ENCODE measurements at regions not wholly inside any gene's neighbourhood (a gene's known extent, or its start where the extent isn't known, plus 50 kb on each side); places are given as distances from the start of the nearest gene placed in this dataset.

- ChIA-PET CTCF (no interaction called here), POLR2A (no interaction called here)
These were observed 169.5 kb upstream of the AGAP1 start for GRCh38 chr2:235324324-235324723.

DNA sequence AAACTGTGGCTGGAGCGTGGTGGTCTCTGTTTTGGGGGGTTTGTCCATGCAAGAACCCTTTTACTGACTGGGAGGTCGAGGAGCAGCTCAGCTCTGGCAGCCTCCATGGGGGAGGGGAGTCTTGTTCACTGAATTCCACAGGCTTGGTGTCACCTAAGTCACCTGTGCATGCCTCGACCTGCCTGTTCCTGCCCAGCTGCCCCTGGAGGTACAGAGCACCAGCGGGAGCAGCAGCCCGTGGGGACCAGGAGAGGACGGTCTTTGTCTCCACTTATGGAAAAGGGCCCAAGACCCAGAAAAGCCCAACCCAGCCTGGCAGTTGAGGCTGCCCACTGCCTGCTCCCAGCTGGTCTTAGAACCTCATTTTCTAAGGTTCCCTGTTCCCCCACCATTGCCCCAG lies 168.7 kb upstream of the AGAP1 start:
- ChIA-PET POLR2A (no interaction called here), CTCF (no interaction called here)
- TF ChIP-seq NFRKB (IDR thresholded peaks at IDR 0.05) (no peak), FOXA1 (IDR thresholded peaks at IDR 0.05) (no peak), FOXK2 (IDR thresholded peaks at IDR 0.05) (no peak), ELF4 (IDR thresholded peaks at IDR 0.05) (no peak)
- no peak for DNase-seq (ENCODE audit: extremely low spot score)

More at GRCh38 chr2:235324324-235324723, 169.5 kb upstream of the AGAP1 start:
- TF ChIP-seq LEF1 (IDR thresholded peaks at IDR 0.05; ENCODE audit: borderline replicate concordance) (no peak), ELF4 (IDR thresholded peaks at IDR 0.05) (no peak), PKNOX1 (IDR thresholded peaks at IDR 0.05) (no peak), ZNF384 (IDR thresholded peaks at IDR 0.05) (no peak), SUZ12 (IDR thresholded peaks at IDR 0.05) (no peak), SP1 (IDR thresholded peaks at IDR 0.05) (no peak), HDGF (IDR thresholded peaks at IDR 0.05; ENCODE audit: borderline replicate concordance) (no peak), NFRKB (IDR thresholded peaks at IDR 0.05) (no peak), FOXK2 (IDR thresholded peaks at IDR 0.05) (no peak), CTBP1 (IDR thresholded peaks at IDR 0.05; ENCODE audit: borderline replicate concordance) (no peak), FOXA1 (IDR thresholded peaks at IDR 0.05) (no peak), L3MBTL2 (conservative IDR thresholded peaks at IDR 0.05) (no peak), TARDBP (IDR thresholded peaks at IDR 0.05) (no peak), BHLHE40 (IDR thresholded peaks at IDR 0.05; ENCODE audit: borderline replicate concordance) (no peak), ARNT (IDR thresholded peaks at IDR 0.05) (no peak), FOXM1 (IDR thresholded peaks at IDR 0.05; ENCODE audit: borderline replicate concordance) (no peak)
- DNase-seq (ENCODE audit: extremely low spot score) = no peak

DNA sequence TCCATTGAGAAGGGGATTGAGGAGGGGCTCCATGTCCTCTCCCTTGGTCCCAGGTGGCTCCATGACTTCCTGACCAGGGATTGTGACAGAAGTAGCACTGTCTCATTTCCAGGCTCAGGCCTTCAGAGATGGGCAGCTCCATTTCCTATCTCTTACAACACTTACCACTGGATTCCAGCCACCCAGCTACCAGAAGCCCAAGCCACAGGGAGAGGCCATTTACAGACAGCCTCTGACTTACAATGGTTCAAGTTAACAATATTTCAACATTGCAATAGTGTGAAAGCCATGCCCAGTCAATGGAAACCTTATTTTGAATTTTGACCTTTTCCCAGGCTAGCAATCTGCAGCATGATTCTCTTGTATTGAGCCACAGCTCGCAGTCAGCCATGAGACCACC lies 164.9 kb upstream of the AGAP1 start:
- no peak for DNase-seq (ENCODE audit: extremely low spot score)
- CTCF ChIA-PET = no interaction called here

GRCh38 chr2:235330775-235331451 lies 162.9 kb upstream of the AGAP1 start:
- TF ChIP-seq SUZ12 (IDR thresholded peaks at IDR 0.05) = no peak
- no peak for TF ChIP-seq BHLHE40 (IDR thresholded peaks at IDR 0.05; ENCODE audit: borderline replicate concordance)
- TF ChIP-seq FOXK2 (IDR thresholded peaks at IDR 0.05) = no peak
- TF ChIP-seq NFRKB (IDR thresholded peaks at IDR 0.05) = no peak
- TF ChIP-seq PKNOX1 (IDR thresholded peaks at IDR 0.05) = no peak
- TF ChIP-seq HDGF (IDR thresholded peaks at IDR 0.05; ENCODE audit: borderline replicate concordance) = no peak
- no peak for TF ChIP-seq SP1 (IDR thresholded peaks at IDR 0.05)
- no peak for TF ChIP-seq ELF4 (IDR thresholded peaks at IDR 0.05)
- no peak for TF ChIP-seq ARNT (IDR thresholded peaks at IDR 0.05)
- no peak for TF ChIP-seq LEF1 (IDR thresholded peaks at IDR 0.05; ENCODE audit: borderline replicate concordance)
- no peak for TF ChIP-seq CTBP1 (IDR thresholded peaks at IDR 0.05; ENCODE audit: borderline replicate concordance)
- TF ChIP-seq TARDBP (IDR thresholded peaks at IDR 0.05) = no peak
- no peak for TF ChIP-seq FOXM1 (IDR thresholded peaks at IDR 0.05; ENCODE audit: borderline replicate concordance)
- TF ChIP-seq ZNF384 (IDR thresholded peaks at IDR 0.05) = no peak
- ChIA-PET CTCF (no interaction called here), POLR2A (no interaction called here)
- DNase-seq (ENCODE audit: extremely low spot score) = no peak

More for the DNA sequence above, 164.9 kb upstream of the AGAP1 start:
- no peak for TF ChIP-seq HDGF (IDR thresholded peaks at IDR 0.05; ENCODE audit: borderline replicate concordance)
- TF ChIP-seq FOXK2 (IDR thresholded peaks at IDR 0.05) = no peak
- TF ChIP-seq TARDBP (IDR thresholded peaks at IDR 0.05) = no peak
- no peak for TF ChIP-seq NFRKB (IDR thresholded peaks at IDR 0.05)
- no peak for TF ChIP-seq FOXM1 (IDR thresholded peaks at IDR 0.05; ENCODE audit: borderline replicate concordance)
- no peak for TF ChIP-seq ELF4 (IDR thresholded peaks at IDR 0.05)
- TF ChIP-seq FOXA1 (IDR thresholded peaks at IDR 0.05) = no peak
- no peak for TF ChIP-seq BHLHE40 (IDR thresholded peaks at IDR 0.05; ENCODE audit: borderline replicate concordance)
- TF ChIP-seq SUZ12 (IDR thresholded peaks at IDR 0.05) = no peak
- TF ChIP-seq LEF1 (IDR thresholded peaks at IDR 0.05; ENCODE audit: borderline replicate concordance) = no peak
- no peak for TF ChIP-seq ZNF384 (IDR thresholded peaks at IDR 0.05)
- POLR2A ChIA-PET = no interaction called here

GRCh38 chr2:235332240-235332890 lies 161.5 kb upstream of the AGAP1 start:
- TF ChIP-seq FOXM1 (IDR thresholded peaks at IDR 0.05; ENCODE audit: borderline replicate concordance) = no peak
- no peak for TF ChIP-seq FOXK2 (IDR thresholded peaks at IDR 0.05)
- TF ChIP-seq ZNF384 (IDR thresholded peaks at IDR 0.05) = no peak
- no peak for TF ChIP-seq FOXA1 (IDR thresholded peaks at IDR 0.05)
- no peak for TF ChIP-seq CTBP1 (IDR thresholded peaks at IDR 0.05; ENCODE audit: borderline replicate concordance)
- no peak for TF ChIP-seq SUZ12 (IDR thresholded peaks at IDR 0.05)
- no peak for TF ChIP-seq SP1 (IDR thresholded peaks at IDR 0.05)
- no peak for TF ChIP-seq ELF4 (IDR thresholded peaks at IDR 0.05)
- TF ChIP-seq BHLHE40 (IDR thresholded peaks at IDR 0.05; ENCODE audit: borderline replicate concordance) = no peak
- DNase-seq (ENCODE audit: extremely low spot score) = no peak

GRCh38 chr2:235333076-235333475 lies 160.8 kb upstream of the AGAP1 start:
- no peak for TF ChIP-seq FOXM1 (IDR thresholded peaks at IDR 0.05; ENCODE audit: borderline replicate concordance)
- no peak for TF ChIP-seq PKNOX1 (IDR thresholded peaks at IDR 0.05)
- no peak for TF ChIP-seq SUZ12 (IDR thresholded peaks at IDR 0.05)
- no peak for TF ChIP-seq TARDBP (IDR thresholded peaks at IDR 0.05)
- TF ChIP-seq HDGF (IDR thresholded peaks at IDR 0.05; ENCODE audit: borderline replicate concordance) = no peak
- TF ChIP-seq LEF1 (IDR thresholded peaks at IDR 0.05; ENCODE audit: borderline replicate concordance) = no peak
- no peak for TF ChIP-seq FOXA1 (IDR thresholded peaks at IDR 0.05)
- no peak for TF ChIP-seq SP1 (IDR thresholded peaks at IDR 0.05)
- DNase-seq (ENCODE audit: extremely low spot score) = no peak
- POLR2A ChIA-PET = no interaction called here
- CTCF ChIA-PET = no interaction called here

More at GRCh38 chr2:235332240-235332890, 161.5 kb upstream of the AGAP1 start:
- POLR2A ChIA-PET = no interaction called here
- CTCF ChIA-PET = no interaction called here

Measured in HEK293T (cell line).